Caco-2 (cell line): ENCODE measurements at regions not wholly inside any gene's neighbourhood (a gene's known extent, or its start where the extent isn't known, plus 50 kb on each side); places are given as distances from the start of the nearest gene placed in this dataset.

Experiments used
- BruUV-seq: library from RNA; stranded (reverse); fragments of 400-500 nt; replicated peaks from 2 replicates; lab custom pipeline; 2021; lab: Mats Ljungman, UMichigan
- CTCF ChIA-PET: fragments of 300-600 bp; sonication (Branson Sonifier 250); formaldehyde crosslinking; loops from one replicate; lab custom pipeline; 2022; ENCODE audit warnings: antibody characterized with exemption; lab: Charles Lee
- POLR2A ChIA-PET: fragments of 300-600 bp; sonication (Branson Sonifier 250); formaldehyde crosslinking; loops from one replicate; lab custom pipeline; 2022; ENCODE audit warnings: antibody characterized with exemption; lab: Charles Lee
- DNase-seq, 2 experiments: peaks; one replicate each; pipeline versions ENCODE4 v3.0.0 to v3.0.0-alpha.2; 2020 to 2022
- H3K27me3 ChIP-seq: replicated peaks from 2 replicates; pipeline ENCODE4 v1.6.0; 2011; ENCODE audit warnings: low read length; ENCODE audit not compliant: control insufficient read depth, insufficient read depth
- H3K36me3 ChIP-seq: 2 replicates; pipeline ENCODE4 v1.5.1; 2011; ENCODE audit warnings: low read length; ENCODE audit not compliant: control insufficient read depth, insufficient read depth
- H3K4me1 ChIP-seq: fragments of 250-450 bp; sonication (Bioruptor Pico); 2 replicates; pipeline ENCODE4 v1.5.1; 2020; ENCODE audit warnings: mild to moderate bottlenecking
- H3K4me3 ChIP-seq: 2 replicates; pipeline ENCODE4 v1.5.1; 2011; ENCODE audit warnings: low read depth, mild to moderate bottlenecking, control low read depth, low read length
- H3K9me3 ChIP-seq: fragments of 250-450 bp; sonication (Bioruptor Pico); 2 replicates; pipeline ENCODE4 v1.5.1; 2020; ENCODE audit warnings: mild to moderate bottlenecking, moderate library complexity
- H3K27ac Mint-ChIP-seq: one replicate; pipeline ENCODE4 v1.8.0; 2022; ENCODE audit warnings: mixed read lengths; ENCODE audit not compliant: unreplicated experiment
- H3K27me3 Mint-ChIP-seq: one replicate; pipeline ENCODE4 v1.8.0; 2022; ENCODE audit warnings: mixed read lengths; ENCODE audit not compliant: insufficient read depth, unreplicated experiment
- H3K36me3 Mint-ChIP-seq: one replicate; pipeline ENCODE4 v1.8.0; 2022; ENCODE audit warnings: mild to moderate bottlenecking, mixed read lengths; ENCODE audit not compliant: insufficient read depth, unreplicated experiment
- H3K4me1 Mint-ChIP-seq: one replicate; pipeline ENCODE4 v1.8.0; 2022; ENCODE audit warnings: low read depth, mixed read lengths; ENCODE audit not compliant: unreplicated experiment
- H3K4me3 Mint-ChIP-seq: one replicate; pipeline ENCODE4 v1.8.0; 2022; ENCODE audit warnings: mild to moderate bottlenecking, moderate library complexity, mixed read lengths; ENCODE audit not compliant: unreplicated experiment
- H3K9me3 Mint-ChIP-seq: one replicate; pipeline ENCODE4 v1.8.0; 2022; ENCODE audit warnings: mixed read lengths; ENCODE audit not compliant: unreplicated experiment
- intact Hi-C: fragments of 100-400 bp; cut with micrococcal nuclease; formaldehyde crosslinking; loops from one replicate; pipeline ENCODE4 v1.10.0; 2022; ENCODE audit not compliant: unreplicated experiment
- TF ChIP-seq, protein P1 (sequence below), 2 experiments: fragments of 200-600 bp in 1 of 2; IDR thresholded peaks; 1 replicate in 1 of 2; 2 replicates in 1 of 2; pipeline versions ENCODE4 v1.5.1 to v1.8.0; 2011 to 2022; ENCODE audit warnings: antibody characterized with exemption in 1 of 2, control low read depth in 1 of 2, inconsistent platforms in 1 of 2, low read depth in 1 of 2, low read length in 1 of 2, mild to moderate bottlenecking in 1 of 2, moderate library complexity in 1 of 2; ENCODE audit not compliant: insufficient read depth in 1 of 2, severe bottlenecking in 1 of 2, unreplicated experiment in 1 of 2

DNA sequence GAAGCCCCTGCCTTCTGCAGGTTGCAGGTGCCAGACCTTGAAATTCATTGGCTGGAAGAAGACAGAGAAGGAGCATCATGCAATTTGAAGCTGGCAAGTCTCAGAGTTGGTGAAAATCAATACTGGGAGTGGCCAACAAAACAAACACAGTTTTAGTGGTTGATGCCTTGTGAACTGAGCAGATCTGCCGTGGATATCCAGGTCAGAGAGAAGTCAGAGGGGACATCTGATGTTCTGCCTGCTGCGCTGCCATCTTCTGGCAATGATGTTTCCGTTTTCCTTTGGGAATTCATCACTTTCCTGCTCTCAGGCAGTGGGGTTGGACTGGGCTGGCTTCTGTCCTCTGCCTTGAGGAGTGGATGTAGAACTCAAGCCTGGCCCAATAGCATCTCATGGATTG lies 132.0 kb downstream of the RPS24 start:
- CTCF ChIA-PET, result no interaction called here
- POLR2A ChIA-PET, result no interaction called here
- Histone ChIP-seq H3K9me3 (no peaks in the 10 kb centered on the region), H3K4me1 (no peaks in the 10 kb centered on the region), H3K36me3 (no peaks in the 10 kb centered on the region), H3K4me3 (no peak overlapping the region), H3K27me3 (no peaks in the 10 kb centered on the region)
- Mint-ChIP-seq H3K27me3 (peaks cover 8% of the 10 kb centered on the region), H3K27ac (no peak overlapping the region), H3K4me3 (no peak overlapping the region), H3K36me3 (no peaks in the 10 kb centered on the region), H3K9me3 (no peaks in the 10 kb centered on the region), H3K4me1 (no peaks in the 10 kb centered on the region)
- peak in 1 of 2 experiments; percentile 28 for DNase-seq
- TF ChIP-seq, protein P1, sequence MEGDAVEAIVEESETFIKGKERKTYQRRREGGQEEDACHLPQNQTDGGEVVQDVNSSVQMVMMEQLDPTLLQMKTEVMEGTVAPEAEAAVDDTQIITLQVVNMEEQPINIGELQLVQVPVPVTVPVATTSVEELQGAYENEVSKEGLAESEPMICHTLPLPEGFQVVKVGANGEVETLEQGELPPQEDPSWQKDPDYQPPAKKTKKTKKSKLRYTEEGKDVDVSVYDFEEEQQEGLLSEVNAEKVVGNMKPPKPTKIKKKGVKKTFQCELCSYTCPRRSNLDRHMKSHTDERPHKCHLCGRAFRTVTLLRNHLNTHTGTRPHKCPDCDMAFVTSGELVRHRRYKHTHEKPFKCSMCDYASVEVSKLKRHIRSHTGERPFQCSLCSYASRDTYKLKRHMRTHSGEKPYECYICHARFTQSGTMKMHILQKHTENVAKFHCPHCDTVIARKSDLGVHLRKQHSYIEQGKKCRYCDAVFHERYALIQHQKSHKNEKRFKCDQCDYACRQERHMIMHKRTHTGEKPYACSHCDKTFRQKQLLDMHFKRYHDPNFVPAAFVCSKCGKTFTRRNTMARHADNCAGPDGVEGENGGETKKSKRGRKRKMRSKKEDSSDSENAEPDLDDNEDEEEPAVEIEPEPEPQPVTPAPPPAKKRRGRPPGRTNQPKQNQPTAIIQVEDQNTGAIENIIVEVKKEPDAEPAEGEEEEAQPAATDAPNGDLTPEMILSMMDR (IDR thresholded peaks at IDR 0.05; ENCODE audit: insufficient read depth in 1 of 2, low read depth in 1 of 2, low read length in 1 of 2, severe bottlenecking in 1 of 2, unreplicated experiment in 1 of 2), result no peak
- BruUV-seq, result no TSS peak
- intact Hi-C loops, result loop anchor here (1.0 kb wide), 1 partner anchor 118 kb away; no protein-coding TSS in a partner anchor

DNA sequence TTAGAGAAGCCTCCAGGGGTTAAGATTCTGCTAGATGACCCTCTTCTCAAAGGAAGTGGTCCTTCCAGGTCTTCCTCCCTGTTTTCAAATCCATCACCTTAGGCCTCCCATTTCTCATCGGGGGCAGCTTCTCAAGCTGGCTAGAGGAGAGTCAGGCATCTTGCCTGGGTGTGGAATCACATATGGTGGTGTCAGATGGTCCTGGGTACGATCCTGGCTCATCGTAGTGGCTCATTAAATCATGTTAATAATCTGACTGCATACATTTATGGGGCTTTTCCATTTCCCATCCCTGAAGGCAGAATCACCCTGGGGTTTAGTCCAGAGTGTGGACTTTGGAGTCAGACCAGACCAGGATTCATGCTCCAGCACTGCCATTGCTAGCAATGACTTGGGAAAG lies 132.6 kb downstream of the RPS24 start:
- no peak for DNase-seq
- CTCF ChIA-PET, result no interaction called here
- Histone ChIP-seq H3K4me1 (no peaks in the 10 kb centered on the region), H3K27me3 (no peaks in the 10 kb centered on the region), H3K36me3 (no peaks in the 10 kb centered on the region), H3K4me3 (no peak overlapping the region), H3K9me3 (peaks cover 4% of the 10 kb centered on the region; the same call in 1 of the 2 replicates)
- BruUV-seq, result no TSS peak
- Mint-ChIP-seq H3K4me3 (no peak overlapping the region), H3K27ac (no peak overlapping the region), H3K36me3 (no peaks in the 10 kb centered on the region), H3K27me3 (peaks cover 8% of the 10 kb centered on the region), H3K9me3 (no peaks in the 10 kb centered on the region), H3K4me1 (no peaks in the 10 kb centered on the region)
- TF ChIP-seq, protein P1 (IDR thresholded peaks at IDR 0.05; ENCODE audit: insufficient read depth in 1 of 2, low read depth in 1 of 2, low read length in 1 of 2, severe bottlenecking in 1 of 2, unreplicated experiment in 1 of 2), result no peak
- intact Hi-C loops, result no loop called here
- POLR2A ChIA-PET, result no interaction called here

DNA sequence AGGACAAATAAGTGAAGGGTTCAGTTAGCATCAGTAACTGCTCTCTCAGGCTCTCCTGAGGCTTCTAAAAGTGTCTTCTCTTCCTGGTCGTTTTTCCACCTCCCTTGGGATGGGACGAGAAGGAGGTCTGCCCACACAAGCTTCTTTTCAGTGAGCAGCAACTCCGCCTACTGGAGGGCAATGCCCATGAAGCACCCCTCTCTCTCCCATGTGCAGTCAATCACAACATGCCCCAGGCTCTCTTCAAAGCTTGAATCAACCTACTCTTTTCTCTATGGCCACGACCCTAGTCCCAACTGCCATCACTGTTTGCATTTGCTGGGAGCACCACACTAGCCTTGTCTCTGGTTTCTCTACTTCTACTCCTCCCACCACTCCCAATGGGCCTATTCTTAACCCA lies 135.6 kb downstream of the RPS24 start:
- TF ChIP-seq, protein P1 (IDR thresholded peaks at IDR 0.05; ENCODE audit: insufficient read depth in 1 of 2, low read depth in 1 of 2, low read length in 1 of 2, severe bottlenecking in 1 of 2, unreplicated experiment in 1 of 2), result no peak
- no peaks in the 10 kb centered on the region for H3K4me1 ChIP-seq
- CTCF ChIA-PET, result interaction anchor here (1.2 kb wide), 1 partner anchor 122 kb away, joined by 7 read pairs; no protein-coding TSS in a partner anchor
- H3K4me1 Mint-ChIP-seq, result no peaks in the 10 kb centered on the region
- H3K36me3 ChIP-seq, result no peaks in the 10 kb centered on the region
- no peaks in the 10 kb centered on the region for H3K36me3 Mint-ChIP-seq
- no TSS peak for BruUV-seq
- H3K9me3 ChIP-seq, result peaks cover 4% of the 10 kb centered on the region; the same call in 1 of the 2 replicates
- intact Hi-C loops, result no loop called here
- no peak for DNase-seq
- no peak overlapping the region for H3K4me3 Mint-ChIP-seq
- H3K27ac Mint-ChIP-seq, result no peak overlapping the region
- POLR2A ChIA-PET, result no interaction called here
- H3K4me3 ChIP-seq, result no peak overlapping the region
- H3K9me3 Mint-ChIP-seq, result no peaks in the 10 kb centered on the region
- no peaks in the 10 kb centered on the region for H3K27me3 ChIP-seq
- H3K27me3 Mint-ChIP-seq, result peaks cover 12% of the 10 kb centered on the region
